ENCODE measurements at regions not wholly inside any gene's neighbourhood (a gene's known extent, or its start where the extent isn't known, plus 50 kb on each side); places are given as distances from the start of the nearest gene placed in this dataset.
"Not testable (repeated sequence)": the region's sequence is repeated elsewhere in the genome, so short reads cannot be mapped to it uniquely, and the experiment has no call there.

- DNase-seq: peak; percentile 15
Measured at GRCh38 chr13:53411463-53411862, 382.9 kb downstream of the OLFM4 start.

- DNase-seq: no peak
Measured at GRCh38 chr13:53415135-53415534, 386.5 kb downstream of the OLFM4 start.

GRCh38 chr13:53417601-53418000 is 389.0 kb downstream of the OLFM4 start:
- no peak for DNase-seq

GRCh38 chr13:53422415-53422814 is 393.8 kb downstream of the OLFM4 start:
- DNase-seq: no peak

- DNase-seq: no peak
Measured at GRCh38 chr13:53436396-53436795, 407.8 kb downstream of the OLFM4 start.

GRCh38 chr13:53439439-53440225 is 411.0 kb downstream of the OLFM4 start:
- DNase-seq: no peak

- no peak for DNase-seq
Measured at GRCh38 chr13:53442979-53443378, 414.4 kb downstream of the OLFM4 start.

- DNase-seq: no peak
Measured at GRCh38 chr13:53445686-53446085, 417.1 kb downstream of the OLFM4 start.

GRCh38 chr13:53447456-53447855 is 418.8 kb downstream of the OLFM4 start:
- no peak for DNase-seq

GRCh38 chr13:53447863-53448262 is 419.2 kb downstream of the OLFM4 start:
- DNase-seq: no peak

GRCh38 chr13:53452263-53452808 is 423.7 kb downstream of the OLFM4 start:
- not testable (repeated sequence) for DNase-seq

- no peak for DNase-seq
Measured at GRCh38 chr13:53460796-53461195, 432.2 kb downstream of the OLFM4 start.

- DNase-seq: no peak
Measured at GRCh38 chr13:53463106-53463505, 434.5 kb downstream of the OLFM4 start.

- DNase-seq: no peak
Measured at GRCh38 chr13:53466576-53466975, 438.0 kb downstream of the OLFM4 start.

GRCh38 chr13:53473397-53473796 is 444.8 kb downstream of the OLFM4 start:
- DNase-seq: no peak

- no peak for DNase-seq
Measured at GRCh38 chr13:53474878-53475277, 446.3 kb downstream of the OLFM4 start.

- peak; percentile 9 for DNase-seq
Measured at GRCh38 chr13:53490752-53491151, 462.1 kb downstream of the OLFM4 start.

GRCh38 chr13:53494406-53494805 is 465.8 kb downstream of the OLFM4 start:
- DNase-seq: no peak

- DNase-seq: no peak
Measured at GRCh38 chr13:53499576-53500133, 471.0 kb downstream of the OLFM4 start.

GRCh38 chr13:53501387-53501786 is 472.8 kb downstream of the OLFM4 start:
- no peak for DNase-seq

- no peak for DNase-seq
Measured at GRCh38 chr13:53507741-53508140, 479.1 kb downstream of the OLFM4 start.

GRCh38 chr13:53512635-53513034 is 484.0 kb downstream of the OLFM4 start:
- no peak for DNase-seq

GRCh38 chr13:53513226-53513625 is 484.6 kb downstream of the OLFM4 start:
- no peak for DNase-seq

- no peak for DNase-seq
Measured at GRCh38 chr13:53520132-53520531, 491.5 kb downstream of the OLFM4 start.

- DNase-seq: no peak
Measured at GRCh38 chr13:53522034-53522433, 493.4 kb downstream of the OLFM4 start.

Data from NCI-H1436 treated with DMSO at 0.1 percent for 48 hours (cell line).